ENCODE measurements at regions not wholly inside any gene's neighbourhood (a gene's known extent, or its start where the extent isn't known, plus 50 kb on each side); places are given as distances from the start of the nearest gene placed in this dataset.
"Not testable (repeated sequence)": the region's sequence is repeated elsewhere in the genome, so short reads cannot be mapped to it uniquely, and the experiment has no call there.

GRCh38 chr1:234816186-234816851, 206.3 kb upstream of the IRF2BP2 start:
- H3K9me3 ChIP-seq (ENCODE audit: low read depth, low read length, poor library complexity, severe bottlenecking); H3K36me3 ChIP-seq (ENCODE audit: insufficient read depth, low read length, poor library complexity, severe bottlenecking); H3K27ac ChIP-seq (ENCODE audit: low read depth, low read length, poor library complexity, severe bottlenecking); H3K4me1 ChIP-seq (ENCODE audit: insufficient read depth, low read length, poor library complexity, severe bottlenecking); intact Hi-C loops (cut with micrococcal nuclease; ENCODE audit: unreplicated experiment); H3K4me3 ChIP-seq (ENCODE audit: low read depth, low read length, poor library complexity, severe bottlenecking); BruUV-seq (replicated peaks); H3K27me3 ChIP-seq (replicated peaks; ENCODE audit: insufficient read depth, low read depth, low read length, poor library complexity); CTCF ChIA-PET; POLR2A ChIA-PET (ENCODE audit: low non-redundant PET); DNase-seq (ENCODE audit: low spot score): not testable (repeated sequence)

- POLR2A ChIA-PET (ENCODE audit: low non-redundant PET); H3K36me3 ChIP-seq (ENCODE audit: insufficient read depth, low read length, poor library complexity, severe bottlenecking); BruUV-seq (replicated peaks); intact Hi-C loops (cut with micrococcal nuclease; ENCODE audit: unreplicated experiment); CTCF ChIA-PET; DNase-seq (ENCODE audit: low spot score); H3K27ac ChIP-seq (ENCODE audit: low read depth, low read length, poor library complexity, severe bottlenecking); H3K4me1 ChIP-seq (ENCODE audit: insufficient read depth, low read length, poor library complexity, severe bottlenecking); H3K9me3 ChIP-seq (ENCODE audit: low read depth, low read length, poor library complexity, severe bottlenecking); H3K4me3 ChIP-seq (ENCODE audit: low read depth, low read length, poor library complexity, severe bottlenecking); H3K27me3 ChIP-seq (replicated peaks; ENCODE audit: insufficient read depth, low read depth, low read length, poor library complexity): not testable (repeated sequence)
These were observed 205.4 kb upstream of the IRF2BP2 start for GRCh38 chr1:234815295-234815815.

GRCh38 chr1:234814235-234814634, 204.3 kb upstream of the IRF2BP2 start:
- intact Hi-C loops (cut with micrococcal nuclease; ENCODE audit: unreplicated experiment); BruUV-seq (replicated peaks); CTCF ChIA-PET; H3K27ac ChIP-seq (ENCODE audit: low read depth, low read length, poor library complexity, severe bottlenecking); H3K27me3 ChIP-seq (replicated peaks; ENCODE audit: insufficient read depth, low read depth, low read length, poor library complexity); H3K4me1 ChIP-seq (ENCODE audit: insufficient read depth, low read length, poor library complexity, severe bottlenecking); H3K4me3 ChIP-seq (ENCODE audit: low read depth, low read length, poor library complexity, severe bottlenecking); POLR2A ChIA-PET (ENCODE audit: low non-redundant PET); DNase-seq (ENCODE audit: low spot score); H3K36me3 ChIP-seq (ENCODE audit: insufficient read depth, low read length, poor library complexity, severe bottlenecking); H3K9me3 ChIP-seq (ENCODE audit: low read depth, low read length, poor library complexity, severe bottlenecking): not testable (repeated sequence)

DNA sequence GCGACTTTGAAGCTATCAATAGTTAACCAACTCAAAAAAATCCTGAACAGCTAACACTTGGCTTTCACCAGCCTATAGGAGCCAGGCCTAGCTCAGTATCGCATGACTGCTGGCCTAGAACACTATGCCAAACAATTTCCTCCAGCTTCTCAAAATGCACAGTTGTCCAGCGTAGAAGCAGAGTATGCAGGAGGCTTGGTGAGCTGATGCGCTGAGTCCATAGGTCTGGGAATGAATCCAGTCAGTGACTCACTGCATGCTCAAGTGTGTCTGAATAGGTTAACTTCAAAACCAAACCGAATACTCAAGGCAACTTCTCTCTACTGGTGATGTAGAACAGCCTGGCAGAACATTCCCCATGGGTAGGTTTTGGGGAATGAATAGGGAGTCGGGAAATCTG, 201.8 kb upstream of the IRF2BP2 start:
- BruUV-seq (replicated peaks); intact Hi-C loops (cut with micrococcal nuclease; ENCODE audit: unreplicated experiment); H3K36me3 ChIP-seq (ENCODE audit: insufficient read depth, low read length, poor library complexity, severe bottlenecking); DNase-seq (ENCODE audit: low spot score); H3K27ac ChIP-seq (ENCODE audit: low read depth, low read length, poor library complexity, severe bottlenecking); H3K9me3 ChIP-seq (ENCODE audit: low read depth, low read length, poor library complexity, severe bottlenecking); POLR2A ChIA-PET (ENCODE audit: low non-redundant PET); CTCF ChIA-PET; H3K4me1 ChIP-seq (ENCODE audit: insufficient read depth, low read length, poor library complexity, severe bottlenecking); H3K27me3 ChIP-seq (replicated peaks; ENCODE audit: insufficient read depth, low read depth, low read length, poor library complexity); H3K4me3 ChIP-seq (ENCODE audit: low read depth, low read length, poor library complexity, severe bottlenecking): not testable (repeated sequence)

- H3K9me3 ChIP-seq (ENCODE audit: low read depth, low read length, poor library complexity, severe bottlenecking); H3K36me3 ChIP-seq (ENCODE audit: insufficient read depth, low read length, poor library complexity, severe bottlenecking); H3K27me3 ChIP-seq (replicated peaks; ENCODE audit: insufficient read depth, low read depth, low read length, poor library complexity); DNase-seq (ENCODE audit: low spot score); BruUV-seq (replicated peaks); H3K4me1 ChIP-seq (ENCODE audit: insufficient read depth, low read length, poor library complexity, severe bottlenecking); H3K4me3 ChIP-seq (ENCODE audit: low read depth, low read length, poor library complexity, severe bottlenecking); intact Hi-C loops (cut with micrococcal nuclease; ENCODE audit: unreplicated experiment); POLR2A ChIA-PET (ENCODE audit: low non-redundant PET); H3K27ac ChIP-seq (ENCODE audit: low read depth, low read length, poor library complexity, severe bottlenecking); CTCF ChIA-PET: not testable (repeated sequence)
These were observed 200.7 kb upstream of the IRF2BP2 start for GRCh38 chr1:234810726-234811125.

DNA sequence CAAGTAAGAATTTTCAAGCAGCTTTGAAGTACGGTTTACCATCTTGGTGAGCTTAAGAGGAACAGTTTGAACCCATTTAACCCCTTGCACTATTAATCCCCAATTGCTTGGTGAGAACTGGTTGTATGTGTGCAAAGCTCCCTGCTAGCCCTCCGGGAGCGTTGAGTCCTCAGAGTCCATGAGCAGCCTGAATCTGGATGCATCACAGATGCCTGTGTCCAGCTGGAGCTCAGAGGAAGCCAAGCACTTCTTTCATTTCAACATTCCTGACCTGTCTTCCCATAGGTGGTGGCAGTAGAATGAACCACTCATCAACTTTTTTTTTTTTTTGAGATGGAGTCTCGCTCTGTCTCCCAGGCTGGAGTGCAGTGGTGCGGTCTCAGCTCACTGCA, 199.9 kb upstream of the IRF2BP2 start:
- CTCF ChIA-PET; H3K27ac ChIP-seq (ENCODE audit: low read depth, low read length, poor library complexity, severe bottlenecking); H3K4me3 ChIP-seq (ENCODE audit: low read depth, low read length, poor library complexity, severe bottlenecking); BruUV-seq (replicated peaks); H3K4me1 ChIP-seq (ENCODE audit: insufficient read depth, low read length, poor library complexity, severe bottlenecking); H3K9me3 ChIP-seq (ENCODE audit: low read depth, low read length, poor library complexity, severe bottlenecking); H3K36me3 ChIP-seq (ENCODE audit: insufficient read depth, low read length, poor library complexity, severe bottlenecking); H3K27me3 ChIP-seq (replicated peaks; ENCODE audit: insufficient read depth, low read depth, low read length, poor library complexity); DNase-seq (ENCODE audit: low spot score); POLR2A ChIA-PET (ENCODE audit: low non-redundant PET); intact Hi-C loops (cut with micrococcal nuclease; ENCODE audit: unreplicated experiment): not testable (repeated sequence)

DNA sequence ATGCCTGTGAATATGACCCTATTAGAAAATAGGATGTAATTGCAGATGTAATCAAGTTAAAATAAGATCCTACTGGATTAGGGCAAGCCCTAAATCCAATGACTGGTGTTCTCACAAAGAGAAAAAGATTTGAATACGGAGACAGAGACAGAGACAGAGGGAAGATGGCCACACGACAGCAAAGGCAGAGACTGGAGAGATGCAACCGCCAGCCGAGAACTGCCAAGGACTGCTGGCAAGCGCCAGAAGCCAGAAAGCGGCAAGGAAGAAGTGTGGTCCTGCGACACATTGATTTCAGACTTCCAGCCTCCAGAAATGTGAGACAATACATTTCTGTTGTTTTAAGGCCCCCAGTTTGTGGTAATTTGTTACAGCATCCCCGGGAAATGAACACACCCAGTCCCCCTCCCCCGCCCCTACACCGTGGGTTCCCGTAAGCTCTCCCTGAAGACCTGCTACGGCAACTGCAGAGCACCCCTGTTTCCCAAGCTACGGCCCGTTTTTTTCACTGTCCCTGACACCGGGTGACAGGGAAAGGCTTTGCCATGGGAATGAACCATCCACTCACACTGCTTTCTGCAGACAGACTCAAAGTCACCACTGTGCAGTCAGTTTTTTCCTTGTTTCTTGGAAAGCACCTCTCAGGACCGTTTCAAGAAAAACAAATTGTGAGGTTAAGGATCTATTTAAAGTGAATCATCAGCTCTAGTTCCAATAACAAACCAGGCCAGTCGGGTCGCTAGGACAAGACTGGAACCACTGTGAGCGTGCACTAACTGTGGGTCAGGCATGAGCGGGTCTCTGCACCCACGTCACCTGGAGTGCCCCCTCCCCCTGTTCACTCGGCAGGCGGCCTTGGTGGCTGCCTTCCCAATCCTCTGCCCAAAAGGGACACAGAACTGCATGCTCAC, 199.2 kb upstream of the IRF2BP2 start:
- BruUV-seq (replicated peaks); intact Hi-C loops (cut with micrococcal nuclease; ENCODE audit: unreplicated experiment); DNase-seq (ENCODE audit: low spot score): not testable (repeated sequence)

More for the DNA sequence above, 199.2 kb upstream of the IRF2BP2 start:
- H3K36me3 ChIP-seq (ENCODE audit: insufficient read depth, low read length, poor library complexity, severe bottlenecking); H3K4me3 ChIP-seq (ENCODE audit: low read depth, low read length, poor library complexity, severe bottlenecking); POLR2A ChIA-PET (ENCODE audit: low non-redundant PET); CTCF ChIA-PET; H3K27ac ChIP-seq (ENCODE audit: low read depth, low read length, poor library complexity, severe bottlenecking); H3K27me3 ChIP-seq (replicated peaks; ENCODE audit: insufficient read depth, low read depth, low read length, poor library complexity); H3K9me3 ChIP-seq (ENCODE audit: low read depth, low read length, poor library complexity, severe bottlenecking); H3K4me1 ChIP-seq (ENCODE audit: insufficient read depth, low read length, poor library complexity, severe bottlenecking): not testable (repeated sequence)
